Smooth muscle cell (in vitro differentiated cells): ENCODE measurements at regions not wholly inside any gene's neighbourhood (a gene's known extent, or its start where the extent isn't known, plus 50 kb on each side); places are given as distances from the start of the nearest gene placed in this dataset.
"Not testable (repeated sequence)": the region's sequence is repeated elsewhere in the genome, so short reads cannot be mapped to it uniquely, and the experiment has no call there.

Experiments used
- DNase-seq: peaks from one replicate; lab custom pipeline; 2025; ENCODE audit not compliant: unreplicated experiment; lab: John Stamatoyannopoulos, UW
- H2AFZ ChIP-seq: fragments of 200-600 bp; sonication (generic); 2 replicates; pipeline ENCODE4 v1.6.0; 2016; ENCODE audit warnings: antibody characterized with exemption, low read depth, mild to moderate bottlenecking
- H3F3A ChIP-seq: fragments of 200-600 bp; sonication (generic); 2 replicates; pipeline ENCODE4 v1.6.0; 2017; ENCODE audit warnings: antibody characterized with exemption, low read depth
- H3K27ac ChIP-seq: fragments of 200-600 bp; sonication (generic); 2 replicates; pipeline ENCODE4 v1.5.1; 2016; ENCODE audit warnings: low read depth, mild to moderate bottlenecking
- H3K27me3 ChIP-seq: fragments of 200-600 bp; sonication (generic); 2 replicates; pipeline ENCODE4 v1.6.1; 2016; ENCODE audit warnings: low read depth, mild to moderate bottlenecking
- H3K36me3 ChIP-seq: fragments of 200-600 bp; sonication (generic); 2 replicates; pipeline ENCODE4 v1.5.1; 2016; ENCODE audit warnings: low read depth
- H3K4me1 ChIP-seq: fragments of 200-600 bp; sonication (generic); 2 replicates; pipeline ENCODE4 v1.5.1; 2016; ENCODE audit warnings: low read depth
- H3K4me2 ChIP-seq: fragments of 200-600 bp; sonication (generic); 2 replicates; pipeline ENCODE4 v1.6.0; 2016; ENCODE audit warnings: mild to moderate bottlenecking
- H3K4me3 ChIP-seq: fragments of 200-600 bp; sonication (generic); 2 replicates; pipeline ENCODE4 v1.5.1; 2016; ENCODE audit warnings: mild to moderate bottlenecking
- H3K79me2 ChIP-seq: fragments of 200-600 bp; sonication (generic); 2 replicates; pipeline ENCODE4 v1.6.0; 2016; ENCODE audit warnings: low read depth, mild to moderate bottlenecking
- H3K9ac ChIP-seq: fragments of 200-600 bp; sonication (generic); 2 replicates; pipeline ENCODE4 v1.6.0; 2016; ENCODE audit warnings: low read depth
- H3K9me3 ChIP-seq: fragments of 200-600 bp; sonication (generic); replicated peaks from 2 replicates; pipeline ENCODE4 v1.5.1; 2016; ENCODE audit warnings: low read depth
- H4K20me1 ChIP-seq: fragments of 200-600 bp; sonication (generic); 2 replicates; pipeline ENCODE4 v1.6.0; 2016; ENCODE audit warnings: low read depth
- CTCF ChIP-seq: fragments of 200-600 bp; sonication (generic); IDR thresholded peaks from 2 replicates; pipeline ENCODE4 v1.5.1; 2017; ENCODE audit warnings: borderline replicate concordance, mild to moderate bottlenecking, antibody characterized with exemption; ENCODE audit not compliant: insufficient read depth, poor library complexity, severe bottlenecking
- WGBS: methylation state at CpG from one replicate; pipeline ENCODE4 v1.1.7; 2016; ENCODE audit warnings: low lambda C conversion rate; 5-methylcytosine and 5-hydroxymethylcytosine counted together

- DNase-seq: no peak
- H3K9me3 ChIP-seq: no peaks in the 10 kb centered on the region
- no peaks in the 10 kb centered on the region for H4K20me1 ChIP-seq
- no peaks in the 10 kb centered on the region for H3K36me3 ChIP-seq
- H3K4me3 ChIP-seq: no peak overlapping the region
- H3K27ac ChIP-seq: no peak overlapping the region
- H3K9ac ChIP-seq: no peak overlapping the region
- no peak overlapping the region for H3K4me2 ChIP-seq
- H3K79me2 ChIP-seq: no peaks in the 10 kb centered on the region
- 69% methylated on average over 18 of the region's 18 CpGs for WGBS
- no peak overlapping the region for H2AFZ ChIP-seq
- peaks cover 29% of the 10 kb centered on the region for H3K27me3 ChIP-seq
- TF ChIP-seq CTCF: no peak
- no peaks in the 10 kb centered on the region for H3F3A ChIP-seq
- no peaks in the 10 kb centered on the region for H3K4me1 ChIP-seq
Measured at GRCh38 chr11:133636711-133637355, 104.5 kb upstream of the OPCML start.

- H3K27me3 ChIP-seq: peaks cover 29% of the 10 kb centered on the region
Measured at GRCh38 chr11:133635244-133635739, 103.0 kb upstream of the OPCML start.

GRCh38 chr11:133628371-133628770 lies 96.1 kb upstream of the OPCML start:
- not testable (repeated sequence) for H3K4me3 ChIP-seq, H3K79me2 ChIP-seq, H3K4me1 ChIP-seq, H3K9me3 ChIP-seq, H3K27ac ChIP-seq, H3K4me2 ChIP-seq, H3K9ac ChIP-seq, H3F3A ChIP-seq, H2AFZ ChIP-seq, H4K20me1 ChIP-seq, H3K36me3 ChIP-seq, DNase-seq
- WGBS: 68% methylated on average over 11 of the region's 11 CpGs
- peaks cover 30% of the 10 kb centered on the region for H3K27me3 ChIP-seq

More at GRCh38 chr11:133635244-133635739, 103.0 kb upstream of the OPCML start:
- Histone ChIP-seq H3K36me3 (no peaks in the 10 kb centered on the region), H2AFZ (no peak overlapping the region), H3K9ac (no peak overlapping the region), H3K4me3 (no peak overlapping the region), H3F3A (no peaks in the 10 kb centered on the region), H3K9me3 (no peaks in the 10 kb centered on the region), H3K4me1 (no peaks in the 10 kb centered on the region), H3K79me2 (no peaks in the 10 kb centered on the region), H3K27ac (no peak overlapping the region), H4K20me1 (no peaks in the 10 kb centered on the region), H3K4me2 (no peak overlapping the region)
- WGBS: 79% methylated on average over 3 of the region's 3 CpGs
- TF ChIP-seq CTCF: no peak
- DNase-seq: no peak

GRCh38 chr11:133621611-133622010 lies 89.3 kb upstream of the OPCML start:
- Histone ChIP-seq H3K27ac (no peak overlapping the region), H3K79me2 (no peaks in the 10 kb centered on the region), H3K27me3 (peaks cover 29% of the 10 kb centered on the region), H3F3A (no peaks in the 10 kb centered on the region), H3K4me3 (no peak overlapping the region), H2AFZ (no peak overlapping the region), H3K9me3 (no peaks in the 10 kb centered on the region), H4K20me1 (no peaks in the 10 kb centered on the region), H3K4me2 (no peak overlapping the region), H3K9ac (no peak overlapping the region), H3K4me1 (no peaks in the 10 kb centered on the region), H3K36me3 (no peaks in the 10 kb centered on the region)
- 74% methylated on average over 6 of the region's 6 CpGs for WGBS
- no peak for DNase-seq
- TF ChIP-seq CTCF: no peak
